Mesendoderm (in vitro differentiated cells): ENCODE measurements at regions not wholly inside any gene's neighbourhood (a gene's known extent, or its start where the extent isn't known, plus 50 kb on each side); places are given as distances from the start of the nearest gene placed in this dataset.

Source experiments
- DNase-seq: peaks from one replicate; pipeline ENCODE4 v3.0.0; 2013
- H2AK5ac ChIP-seq: 2 replicates; pipeline ENCODE4 v1.6.1; 2013; ENCODE audit warnings: low read length, inconsistent platforms
- H2BK120ac ChIP-seq: 2 replicates; pipeline ENCODE4 v1.6.1; 2013; ENCODE audit warnings: low read depth, mild to moderate bottlenecking, low read length, moderate library complexity, mixed read lengths
- H2BK15ac ChIP-seq: replicated peaks from 2 replicates; pipeline ENCODE4 v1.6.1; 2013; ENCODE audit warnings: low read depth, mild to moderate bottlenecking, moderate library complexity
- H2BK5ac ChIP-seq: 2 replicates; pipeline ENCODE4 v1.6.1; 2013; ENCODE audit warnings: low read length, inconsistent platforms
- H3K18ac ChIP-seq: 2 replicates; pipeline ENCODE4 v1.6.1; 2013; ENCODE audit warnings: mild to moderate bottlenecking, low read length, mixed read lengths
- H3K23ac ChIP-seq: one replicate; pipeline ENCODE4 v1.6.1; 2013; ENCODE audit warnings: low read length
- H3K27ac ChIP-seq: 2 replicates; pipeline ENCODE4 v1.5.1; 2013; ENCODE audit warnings: low read depth, mild to moderate bottlenecking, inconsistent platforms, low read length, moderate library complexity
- H3K27me3 ChIP-seq: 2 replicates; pipeline ENCODE4 v1.6.1; 2013; ENCODE audit warnings: low read length, control low read depth, mild to moderate bottlenecking, inconsistent platforms; ENCODE audit not compliant: insufficient read depth, poor library complexity
- H3K36me3 ChIP-seq: 2 replicates; pipeline ENCODE4 v1.6.1; 2013; ENCODE audit warnings: low read length, inconsistent platforms; ENCODE audit not compliant: control insufficient read depth, insufficient read depth
- H3K4ac ChIP-seq: one replicate; pipeline ENCODE4 v1.6.1; 2013; ENCODE audit warnings: low read depth, mild to moderate bottlenecking, low read length, moderate library complexity
- H3K4me1 ChIP-seq: 2 replicates; pipeline ENCODE4 v1.6.1; 2013; ENCODE audit warnings: low read depth, low read length, inconsistent platforms; ENCODE audit not compliant: control insufficient read depth
- H3K4me2 ChIP-seq: 2 replicates; pipeline ENCODE4 v1.6.1; 2013; ENCODE audit warnings: low read length
- H3K4me3 ChIP-seq: 2 replicates; pipeline ENCODE4 v1.5.1; 2013; ENCODE audit warnings: mild to moderate bottlenecking, low read length
- H3K56ac ChIP-seq: one replicate; pipeline ENCODE4 v1.6.1; 2013; ENCODE audit warnings: low read length
- H3K79me1 ChIP-seq: 2 replicates; pipeline ENCODE4 v1.6.1; 2013; ENCODE audit warnings: low read length, inconsistent platforms
- H3K79me2 ChIP-seq: 2 replicates; pipeline ENCODE4 v1.6.1; 2013; ENCODE audit warnings: mild to moderate bottlenecking, low read length; ENCODE audit not compliant: control insufficient read depth, insufficient read depth
- H3K9ac ChIP-seq: 2 replicates; pipeline ENCODE4 v1.6.1; 2013; ENCODE audit warnings: low read length, inconsistent platforms
- H4K5ac ChIP-seq: one replicate; pipeline ENCODE4 v1.6.1; 2013; ENCODE audit warnings: low read length
- H4K8ac ChIP-seq: one replicate; pipeline ENCODE4 v1.6.1; 2013; ENCODE audit warnings: low read depth, mild to moderate bottlenecking, control low read depth, low read length, moderate library complexity
- WGBS: extraction: QIAGEN DNeasy Blood & Tissue Kit; methylation state at CpG from one replicate; pipeline ENCODE4 v1.1.7; 2013; ENCODE audit warnings: low lambda C conversion rate, missing lambda C conversion rate; ENCODE audit not compliant: insufficient coverage; ENCODE audit errors: extremely low coverage; 5-methylcytosine and 5-hydroxymethylcytosine counted together

DNA sequence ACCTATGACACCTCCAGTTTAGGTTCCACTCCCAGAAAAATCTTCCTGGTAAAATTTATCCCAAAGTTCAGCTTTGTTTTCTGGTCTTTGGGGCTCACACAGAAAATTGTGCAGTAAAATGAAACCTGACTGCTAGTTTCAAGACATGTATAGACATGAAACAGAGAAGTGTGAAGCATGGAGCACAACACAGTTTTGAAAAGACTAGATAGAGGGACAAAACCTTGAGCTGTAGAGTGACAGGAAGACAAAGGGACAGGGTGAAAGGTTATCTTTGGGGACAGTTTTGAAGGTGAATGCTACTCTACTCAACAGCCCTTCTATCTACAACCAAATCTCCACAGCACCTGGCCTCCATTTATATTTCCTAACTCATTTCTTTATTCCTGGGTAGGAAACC lies 352.6 kb downstream of the RBM43 start:
- H3K9ac ChIP-seq: no peak overlapping the region
- H3K23ac ChIP-seq: no peak overlapping the region
- no peak overlapping the region for H2BK120ac ChIP-seq
- no peak overlapping the region for H2BK15ac ChIP-seq
- no peaks in the 10 kb centered on the region for H3K27me3 ChIP-seq
- H3K4me3 ChIP-seq: no peak overlapping the region
- H3K18ac ChIP-seq: no peak overlapping the region
- no peak overlapping the region for H2BK5ac ChIP-seq
- no peak overlapping the region for H2AK5ac ChIP-seq
- no peak overlapping the region for H3K27ac ChIP-seq
- no peak overlapping the region for H4K5ac ChIP-seq
- no peak overlapping the region for H3K4me2 ChIP-seq
- no peaks in the 10 kb centered on the region for H3K79me2 ChIP-seq
- no peak overlapping the region for H3K4ac ChIP-seq
- H4K8ac ChIP-seq: no peak overlapping the region
- H3K56ac ChIP-seq: no peak overlapping the region
- no peaks in the 10 kb centered on the region for H3K79me1 ChIP-seq
- no peaks in the 10 kb centered on the region for H3K4me1 ChIP-seq
- no peaks in the 10 kb centered on the region for H3K36me3 ChIP-seq
- DNase-seq: no peak

- no peak overlapping the region for H3K4ac ChIP-seq
- no peaks in the 10 kb centered on the region for H3K27me3 ChIP-seq
- H3K4me1 ChIP-seq: no peaks in the 10 kb centered on the region
- no peaks in the 10 kb centered on the region for H3K79me2 ChIP-seq
- H2BK5ac ChIP-seq: no peak overlapping the region
- H2BK120ac ChIP-seq: no peak overlapping the region
- DNase-seq: no peak
- no peak overlapping the region for H3K56ac ChIP-seq
- H4K8ac ChIP-seq: no peak overlapping the region
- H3K79me1 ChIP-seq: no peaks in the 10 kb centered on the region
- no peak overlapping the region for H3K27ac ChIP-seq
- H4K5ac ChIP-seq: no peak overlapping the region
- no peak overlapping the region for H3K4me3 ChIP-seq
- WGBS: no CpG with 5 or more reads among the region's 4 CpGs
- no peak overlapping the region for H3K23ac ChIP-seq
- no peak overlapping the region for H3K18ac ChIP-seq
- no peak overlapping the region for H2BK15ac ChIP-seq
- no peak overlapping the region for H2AK5ac ChIP-seq
- H3K36me3 ChIP-seq: no peaks in the 10 kb centered on the region
- no peak overlapping the region for H3K9ac ChIP-seq
- no peak overlapping the region for H3K4me2 ChIP-seq
These were observed 354.2 kb downstream of the RBM43 start for GRCh38 chr2:150907466-150907865.

GRCh38 chr2:150903461-150903860 lies 358.2 kb downstream of the RBM43 start:
- Histone ChIP-seq H3K23ac (no peak overlapping the region), H4K8ac (no peak overlapping the region), H2BK5ac (no peak overlapping the region), H3K36me3 (no peaks in the 10 kb centered on the region), H3K9ac (no peak overlapping the region), H3K4ac (no peak overlapping the region), H3K4me1 (no peaks in the 10 kb centered on the region), H2BK15ac (no peak overlapping the region), H2BK120ac (no peak overlapping the region), H3K18ac (no peak overlapping the region), H2AK5ac (no peak overlapping the region), H4K5ac (no peak overlapping the region), H3K79me1 (no peaks in the 10 kb centered on the region), H3K27ac (no peak overlapping the region), H3K79me2 (no peaks in the 10 kb centered on the region), H3K4me2 (no peak overlapping the region), H3K56ac (no peak overlapping the region), H3K27me3 (no peaks in the 10 kb centered on the region), H3K4me3 (no peak overlapping the region)
- DNase-seq: no peak
- WGBS: no CpG with 5 or more reads among the region's 3 CpGs

GRCh38 chr2:150903055-150903454 lies 358.6 kb downstream of the RBM43 start:
- Histone ChIP-seq H3K79me1 (no peaks in the 10 kb centered on the region), H3K18ac (no peak overlapping the region), H4K5ac (no peak overlapping the region), H3K4me3 (no peak overlapping the region), H2BK5ac (no peak overlapping the region), H3K56ac (no peak overlapping the region), H3K23ac (no peak overlapping the region), H2BK15ac (no peak overlapping the region), H3K4me1 (no peaks in the 10 kb centered on the region), H3K36me3 (no peaks in the 10 kb centered on the region), H4K8ac (no peak overlapping the region), H3K4me2 (no peak overlapping the region), H2AK5ac (no peak overlapping the region), H3K27me3 (no peaks in the 10 kb centered on the region), H2BK120ac (no peak overlapping the region), H3K79me2 (no peaks in the 10 kb centered on the region), H3K27ac (no peak overlapping the region), H3K9ac (no peak overlapping the region), H3K4ac (no peak overlapping the region)
- DNase-seq: no peak
- no CpG with 5 or more reads among the region's 1 CpG for WGBS

DNA sequence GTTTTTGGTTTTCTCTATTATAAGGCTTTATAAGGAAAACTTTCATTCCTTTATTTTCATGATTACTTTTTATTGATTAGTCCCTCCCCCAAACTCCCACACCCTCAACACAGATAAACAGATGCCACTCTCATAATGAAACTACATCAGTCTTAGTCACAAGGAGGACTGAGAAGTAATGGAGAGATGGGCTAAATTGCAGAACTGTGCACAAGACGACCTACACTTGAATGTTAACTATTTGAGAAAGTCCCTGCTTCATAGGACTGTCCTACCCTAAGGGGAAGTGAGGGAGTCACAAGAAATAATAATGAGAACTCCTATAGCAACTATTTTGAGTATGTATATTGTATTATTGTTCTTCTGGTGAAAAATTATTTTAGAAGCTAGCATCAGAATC lies 360.8 kb downstream of the RBM43 start:
- H3K9ac ChIP-seq: no peak overlapping the region
- no peak overlapping the region for H3K4me3 ChIP-seq
- H2BK5ac ChIP-seq: no peak overlapping the region
- no peaks in the 10 kb centered on the region for H3K4me1 ChIP-seq
- H4K8ac ChIP-seq: no peak overlapping the region
- no peaks in the 10 kb centered on the region for H3K79me2 ChIP-seq
- no peaks in the 10 kb centered on the region for H3K27me3 ChIP-seq
- H4K5ac ChIP-seq: no peak overlapping the region
- no peaks in the 10 kb centered on the region for H3K36me3 ChIP-seq
- no peak overlapping the region for H2BK120ac ChIP-seq
- no peak overlapping the region for H3K27ac ChIP-seq
- H3K4ac ChIP-seq: no peak overlapping the region
- no peaks in the 10 kb centered on the region for H3K79me1 ChIP-seq
- DNase-seq: no peak
- no peak overlapping the region for H3K56ac ChIP-seq
- no CpG with 5 or more reads among the region's 1 CpG for WGBS
- H3K4me2 ChIP-seq: no peak overlapping the region
- H2AK5ac ChIP-seq: no peak overlapping the region
- no peak overlapping the region for H3K18ac ChIP-seq
- no peak overlapping the region for H2BK15ac ChIP-seq
- no peak overlapping the region for H3K23ac ChIP-seq

- Histone ChIP-seq H3K4me2 (no peak overlapping the region), H3K4me3 (no peak overlapping the region), H3K9ac (no peak overlapping the region), H2BK5ac (no peak overlapping the region), H3K27me3 (no peaks in the 10 kb centered on the region), H3K18ac (no peak overlapping the region), H3K4ac (no peak overlapping the region), H3K56ac (no peak overlapping the region), H2BK15ac (no peak overlapping the region), H2AK5ac (no peak overlapping the region), H3K79me2 (no peaks in the 10 kb centered on the region), H3K36me3 (no peaks in the 10 kb centered on the region), H3K27ac (no peak overlapping the region), H3K23ac (no peak overlapping the region), H3K4me1 (no peaks in the 10 kb centered on the region), H2BK120ac (no peak overlapping the region), H3K79me1 (no peaks in the 10 kb centered on the region), H4K5ac (no peak overlapping the region), H4K8ac (no peak overlapping the region)
- DNase-seq: no peak
- no CpG with 5 or more reads among the region's 1 CpG for WGBS
These were observed 365.7 kb downstream of the RBM43 start for GRCh38 chr2:150895968-150896367.
